Endothelial cell of umbilical vein (primary cell): ENCODE measurements at regions not wholly inside any gene's neighbourhood (a gene's known extent, or its start where the extent isn't known, plus 50 kb on each side); places are given as distances from the start of the nearest gene placed in this dataset.

Experiments used
- BruUV-seq: library from RNA; stranded (reverse); fragments of 400-500 nt; replicated peaks from 2 replicates; lab custom pipeline; 2021; lab: Mats Ljungman, UMichigan
- CTCF ChIA-PET: fragments of 300-600, 350-600 bp; sonication (Branson Sonifier 250); formaldehyde crosslinking; loops from one replicate; lab custom pipeline; 2021; ENCODE audit warnings: antibody characterized with exemption, inconsistent platforms; lab: Charles Lee
- POLR2A ChIA-PET: fragments of 300-600, 350-600 bp; sonication (Branson Sonifier 250); formaldehyde crosslinking; loops from one replicate; lab custom pipeline; 2021; ENCODE audit warnings: antibody characterized with exemption, inconsistent platforms; lab: Charles Lee
- DNase-seq: peaks from one replicate; pipeline ENCODE4 v3.0.0-alpha.2; 2011; ENCODE audit warnings: low read depth, low spot score
- FAIRE-seq: peaks from 2 replicates; lab custom pipeline; 2011; peaks lifted over from hg19 to GRCh38; lab: Jason Lieb, UNC
- H2AFZ ChIP-seq: 2 replicates; pipeline ENCODE4 v1.6.0; 2012; ENCODE audit warnings: low read depth, low read length, control low read depth, inconsistent platforms
- H3K27ac ChIP-seq: 2 replicates; pipeline ENCODE4 v1.5.1; 2011; ENCODE audit warnings: low read depth, mild to moderate bottlenecking, control low read depth, low read length, moderate library complexity; ENCODE audit not compliant: insufficient read depth
- H3K27me3 ChIP-seq, 2 experiments: 2 replicates each; pipeline versions ENCODE4 v1.6.0 to v1.6.1; 2011; ENCODE audit warnings: low read length in 2 of 2, mixed read lengths in 1 of 2; ENCODE audit not compliant: control insufficient read depth in 2 of 2, insufficient read depth in 2 of 2
- H3K36me3 ChIP-seq, 2 experiments: 2 replicates in 1 of 2; 3 replicates in 1 of 2; pipeline ENCODE4 v1.5.1; 2011; ENCODE audit warnings: low read length in 2 of 2, mild to moderate bottlenecking in 1 of 2, moderate library complexity in 1 of 2; ENCODE audit not compliant: control insufficient read depth in 2 of 2, insufficient read depth in 2 of 2; ENCODE audit errors: extremely low read depth in 1 of 2
- H3K4me1 ChIP-seq: 3 replicates; pipeline ENCODE4 v1.5.1; 2011; ENCODE audit warnings: mild to moderate bottlenecking, low read length; ENCODE audit not compliant: control insufficient read depth, insufficient read depth; ENCODE audit errors: extremely low read depth
- H3K4me2 ChIP-seq: 2 replicates; pipeline ENCODE4 v1.6.1; 2011; ENCODE audit warnings: low read length, control low read depth, mixed read lengths; ENCODE audit not compliant: insufficient read depth
- H3K4me3 ChIP-seq, 3 experiments: fragments of 200-600 bp in 1 of 3; sonication (generic), shearing (Covaris generic) in 1 of 3; replicated peaks in 1 of 3; 2 replicates each; pipeline ENCODE4 v1.5.1; 2011 to 2016; ENCODE audit warnings: control low read depth in 3 of 3, low read length in 3 of 3, mild to moderate bottlenecking in 2 of 3, inconsistent platforms in 1 of 3, low read depth in 1 of 3, moderate library complexity in 1 of 3; ENCODE audit not compliant: insufficient read depth in 1 of 3
- H3K79me2 ChIP-seq: 2 replicates; pipeline ENCODE4 v1.6.0; 2012; ENCODE audit warnings: low read length, inconsistent platforms; ENCODE audit not compliant: control insufficient read depth, insufficient read depth
- H3K9ac ChIP-seq: replicated peaks from 2 replicates; pipeline ENCODE3; 2011; ENCODE audit warnings: low read length, control low read depth; ENCODE audit not compliant: insufficient read depth; ENCODE audit errors: extremely low read depth
- H3K9me1 ChIP-seq: replicated peaks from 3 replicates; pipeline ENCODE4 v1.6.0; 2011; ENCODE audit warnings: mild to moderate bottlenecking, low read length; ENCODE audit not compliant: control insufficient read depth, insufficient read depth; ENCODE audit errors: extremely low read depth
- H3K9me3 ChIP-seq: replicated peaks from 2 replicates; pipeline ENCODE4 v1.5.1; 2012; ENCODE audit warnings: low read length, inconsistent platforms; ENCODE audit not compliant: control insufficient read depth, insufficient read depth
- H4K20me1 ChIP-seq: replicated peaks from 2 replicates; pipeline ENCODE3; 2011; ENCODE audit warnings: mild to moderate bottlenecking, low read length; ENCODE audit not compliant: control insufficient read depth, insufficient read depth; ENCODE audit errors: extremely low read depth
- EZH2 ChIP-seq: IDR thresholded peaks from 2 replicates; pipeline ENCODE4 v1.6.1; 2012; ENCODE audit warnings: borderline replicate concordance, low read depth, mild to moderate bottlenecking, moderate library complexity, low read length, inconsistent platforms; ENCODE audit not compliant: severe bottlenecking
- FOS ChIP-seq: IDR thresholded peaks from 2 replicates; pipeline ENCODE4 v1.6.1; 2011; ENCODE audit warnings: mild to moderate bottlenecking, low read length, moderate library complexity, borderline replicate concordance; ENCODE audit not compliant: insufficient read depth
- GATA2 ChIP-seq: IDR thresholded peaks from 2 replicates; pipeline ENCODE4 v1.7.0; 2011; ENCODE audit warnings: low read depth, mild to moderate bottlenecking, moderate library complexity, mixed read lengths, low read length; ENCODE audit not compliant: insufficient read length, insufficient read depth
- MYC ChIP-seq: IDR thresholded peaks from one replicate; pipeline ENCODE4 v1.6.1; 2011; ENCODE audit warnings: mild to moderate bottlenecking, low read depth, low read length
- POLR2A ChIP-seq: IDR thresholded peaks from 2 replicates; pipeline ENCODE4 v1.6.1; 2012; ENCODE audit warnings: low read depth, mild to moderate bottlenecking, control low read depth, low read length
- POLR2AphosphoS5 ChIP-seq: IDR thresholded peaks from 2 replicates; pipeline ENCODE4 v1.6.1; 2012; ENCODE audit warnings: low read depth, mild to moderate bottlenecking, control low read depth, low read length, moderate library complexity; ENCODE audit not compliant: insufficient read depth
- dilution Hi-C: fragments of 300-500 bp; cut with MboI; formaldehyde crosslinking; loops from one replicate; pipeline ENCODE4 v1.15.0; 2019; ENCODE audit warnings: low sequenced_read_pairs; ENCODE audit not compliant: extremely low pct_ligation_motif_present
- intact Hi-C: fragments of 100-400 bp; cut with micrococcal nuclease; formaldehyde crosslinking; loops from one replicate; pipeline ENCODE4 v1.10.0; 2022
- TF ChIP-seq, protein P1 (sequence below), 2 donors: IDR thresholded peaks; 1 replicate in 1 of 2; 2 replicates in 1 of 2; pipeline ENCODE4 v1.5.1; 2011; ENCODE audit warnings: low read length in 2 of 2, mild to moderate bottlenecking in 2 of 2, moderate library complexity in 2 of 2, control low read depth in 1 of 2, inconsistent platforms in 1 of 2, low read depth in 1 of 2; ENCODE audit not compliant: insufficient read depth in 1 of 2; ENCODE audit errors: extremely low read depth in 1 of 2
- TF ChIP-seq, protein P2 (sequence below): IDR thresholded peaks from 2 replicates; pipeline ENCODE4 v1.6.1; 2011; ENCODE audit not compliant: insufficient read depth, insufficient read length

DNA sequence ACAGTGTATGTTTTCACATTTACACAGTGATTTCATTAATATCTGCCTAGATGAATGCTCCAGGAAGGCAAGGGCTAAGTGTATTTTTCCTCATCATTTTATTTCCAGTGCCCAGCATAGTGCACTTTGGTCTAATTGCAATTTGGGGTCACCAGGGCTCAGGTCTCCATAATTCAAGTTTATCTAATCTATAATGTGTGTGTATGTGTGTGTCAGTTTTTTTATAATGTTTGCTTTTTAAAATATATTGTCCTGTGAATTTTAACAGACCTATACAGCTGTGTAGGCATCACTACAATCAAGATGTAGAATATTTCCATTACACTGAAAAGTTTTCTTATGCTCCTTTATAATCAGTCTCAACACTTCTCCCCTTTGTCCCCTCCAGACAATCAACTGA, 620.4 kb downstream of the STK39 start:
- Histone ChIP-seq H2AFZ (no peak overlapping the region), H3K9ac (no peak overlapping the region), H3K36me3 (no peaks in the 10 kb centered on the region), H3K9me1 (no peaks in the 10 kb centered on the region), H3K27ac (no peak overlapping the region), H3K4me2 (no peak overlapping the region), H3K79me2 (no peaks in the 10 kb centered on the region), H3K4me1 (no peaks in the 10 kb centered on the region), H3K9me3 (no peaks in the 10 kb centered on the region), H4K20me1 (no peaks in the 10 kb centered on the region), H3K27me3 (no peaks in the 10 kb centered on the region), H3K4me3 (no peak overlapping the region)
- intact Hi-C loops = no loop called here
- no TSS peak for BruUV-seq
- ChIA-PET POLR2A (no interaction called here), CTCF (no interaction called here)
- no peak for DNase-seq
- dilution Hi-C loops = no loop called here
- FAIRE-seq = no peak
- TF ChIP-seq EZH2 (no peak), GATA2 (no peak), MYC (no peak), POLR2AphosphoS5 (no peak)
- TF ChIP-seq, protein P1, sequence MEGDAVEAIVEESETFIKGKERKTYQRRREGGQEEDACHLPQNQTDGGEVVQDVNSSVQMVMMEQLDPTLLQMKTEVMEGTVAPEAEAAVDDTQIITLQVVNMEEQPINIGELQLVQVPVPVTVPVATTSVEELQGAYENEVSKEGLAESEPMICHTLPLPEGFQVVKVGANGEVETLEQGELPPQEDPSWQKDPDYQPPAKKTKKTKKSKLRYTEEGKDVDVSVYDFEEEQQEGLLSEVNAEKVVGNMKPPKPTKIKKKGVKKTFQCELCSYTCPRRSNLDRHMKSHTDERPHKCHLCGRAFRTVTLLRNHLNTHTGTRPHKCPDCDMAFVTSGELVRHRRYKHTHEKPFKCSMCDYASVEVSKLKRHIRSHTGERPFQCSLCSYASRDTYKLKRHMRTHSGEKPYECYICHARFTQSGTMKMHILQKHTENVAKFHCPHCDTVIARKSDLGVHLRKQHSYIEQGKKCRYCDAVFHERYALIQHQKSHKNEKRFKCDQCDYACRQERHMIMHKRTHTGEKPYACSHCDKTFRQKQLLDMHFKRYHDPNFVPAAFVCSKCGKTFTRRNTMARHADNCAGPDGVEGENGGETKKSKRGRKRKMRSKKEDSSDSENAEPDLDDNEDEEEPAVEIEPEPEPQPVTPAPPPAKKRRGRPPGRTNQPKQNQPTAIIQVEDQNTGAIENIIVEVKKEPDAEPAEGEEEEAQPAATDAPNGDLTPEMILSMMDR (IDR thresholded peaks at IDR 0.05; ENCODE audit: extremely low read depth in 1 of 2, insufficient read depth in 1 of 2, low read depth in 1 of 2, low read length in 2 of 2) = no peak
- TF ChIP-seq, protein P2, sequence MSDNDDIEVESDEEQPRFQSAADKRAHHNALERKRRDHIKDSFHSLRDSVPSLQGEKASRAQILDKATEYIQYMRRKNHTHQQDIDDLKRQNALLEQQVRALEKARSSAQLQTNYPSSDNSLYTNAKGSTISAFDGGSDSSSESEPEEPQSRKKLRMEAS = no peak

DNA sequence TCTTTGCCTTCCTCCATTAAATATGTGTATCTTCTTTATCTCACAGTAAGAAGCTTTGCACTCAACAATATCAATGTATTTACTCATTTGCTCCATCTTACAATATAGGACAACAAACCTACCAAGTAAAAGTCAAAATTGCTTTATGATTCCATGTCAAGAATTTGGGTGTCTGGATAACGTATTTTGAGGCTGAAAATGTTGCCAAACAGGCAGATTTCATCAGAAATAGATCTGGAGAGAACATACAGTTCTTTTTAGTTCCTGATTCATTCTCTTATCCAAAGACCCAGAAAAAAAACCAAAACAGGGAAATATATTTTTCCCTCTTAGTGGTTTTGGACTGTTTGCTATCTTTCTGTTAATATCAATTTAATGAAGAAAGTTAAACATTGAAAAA, 621.1 kb downstream of the STK39 start:
- Histone ChIP-seq H3K79me2 (no peaks in the 10 kb centered on the region), H3K27ac (no peak overlapping the region), H2AFZ (no peak overlapping the region), H3K9me1 (no peaks in the 10 kb centered on the region), H3K9me3 (no peaks in the 10 kb centered on the region), H3K36me3 (no peaks in the 10 kb centered on the region), H3K4me2 (no peak overlapping the region), H3K4me1 (no peaks in the 10 kb centered on the region), H3K4me3 (no peak overlapping the region), H4K20me1 (no peaks in the 10 kb centered on the region), H3K9ac (no peak overlapping the region), H3K27me3 (no peaks in the 10 kb centered on the region)
- intact Hi-C loops = no loop called here
- dilution Hi-C loops = no loop called here
- POLR2A ChIA-PET = no interaction called here
- TF ChIP-seq FOS (no peak), POLR2A (no peak), GATA2 (no peak)
- no TSS peak for BruUV-seq
- no peak for FAIRE-seq
- no peak for DNase-seq
- CTCF ChIA-PET = no interaction called here
